GM21619 (cell line): ENCODE measurements at regions not wholly inside any gene's neighbourhood (a gene's known extent, or its start where the extent isn't known, plus 50 kb on each side); places are given as distances from the start of the nearest gene placed in this dataset.

Experiments used
- ATAC-seq: cut with Tn5 transposase; IDR thresholded peaks from one replicate; pipeline ENCODE4 v1.9.1; 2021; ENCODE audit not compliant: unreplicated experiment

- no peak for ATAC-seq
Measured at GRCh38 chr12:42648061-42648460, 58.5 kb upstream of the PRICKLE1 start.

DNA sequence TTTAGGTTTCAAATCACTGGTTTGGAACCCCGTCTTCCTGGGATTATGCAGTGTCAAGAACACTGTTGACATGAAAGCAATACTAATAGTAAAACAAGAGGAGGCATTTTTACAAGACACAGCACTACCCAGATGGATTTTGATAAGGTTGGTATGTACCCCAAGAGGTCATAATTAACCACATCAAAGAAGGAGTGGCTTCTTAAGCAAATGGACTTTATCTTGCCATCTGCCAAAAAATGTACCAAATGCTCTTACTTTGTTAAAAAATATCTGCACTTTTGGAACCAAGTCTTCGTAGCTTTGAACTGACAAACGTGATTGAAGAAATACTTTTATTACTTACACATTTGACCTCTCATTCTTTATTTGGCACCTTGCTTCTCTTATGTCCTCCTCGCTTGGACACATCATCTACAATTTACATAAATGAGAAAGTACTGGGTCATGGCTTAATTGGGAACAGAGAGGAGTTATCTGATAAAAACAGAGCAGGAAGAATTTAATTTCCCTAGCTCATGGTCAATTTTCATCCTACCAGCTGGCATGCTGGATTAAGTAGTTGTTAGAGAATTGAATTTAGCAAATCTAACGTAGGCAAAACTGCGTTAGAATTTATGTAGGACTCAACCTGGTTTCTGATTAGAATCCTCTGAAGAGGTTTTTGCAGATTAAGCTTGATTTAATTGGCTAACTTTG, 54.5 kb upstream of the PRICKLE1 start:
- ATAC-seq, result no peak

- no peak for ATAC-seq
Measured at GRCh38 chr12:42641221-42641885, 51.8 kb upstream of the PRICKLE1 start.

- ATAC-seq, result no peak
Measured at GRCh38 chr12:42640391-42640790, 50.8 kb upstream of the PRICKLE1 start.

GRCh38 chr12:42639556-42639955, 50.0 kb upstream of the PRICKLE1 start:
- ATAC-seq, result no peak
